Trophoblast cell (in vitro differentiated cells and primary cell): ENCODE measurements at regions not wholly inside any gene's neighbourhood (a gene's known extent, or its start where the extent isn't known, plus 50 kb on each side); places are given as distances from the start of the nearest gene placed in this dataset.

Experiments
- DNase-seq, 2 donors: peaks; one replicate each; pipeline ENCODE4 v3.0.0-alpha.2; 2016
- H2AFZ ChIP-seq: 2 replicates; pipeline ENCODE4 v1.6.1; 2013; ENCODE audit warnings: low read length, moderate library complexity, mild to moderate bottlenecking; ENCODE audit not compliant: insufficient read depth, poor library complexity
- H2AK5ac ChIP-seq: 2 replicates; pipeline ENCODE4 v1.6.1; 2013; ENCODE audit warnings: mild to moderate bottlenecking, low read length
- H2BK120ac ChIP-seq: 2 replicates; pipeline ENCODE4 v1.6.1; 2013; ENCODE audit warnings: low read length, mild to moderate bottlenecking, moderate library complexity; ENCODE audit not compliant: insufficient read depth, poor library complexity
- H2BK12ac ChIP-seq: 2 replicates; pipeline ENCODE4 v1.6.1; 2013; ENCODE audit warnings: mild to moderate bottlenecking, low read length, moderate library complexity
- H2BK5ac ChIP-seq: 2 replicates; pipeline ENCODE4 v1.6.1; 2013; ENCODE audit warnings: low read length, low read depth, moderate library complexity, mild to moderate bottlenecking; ENCODE audit not compliant: poor library complexity
- H3K14ac ChIP-seq: 2 replicates; pipeline ENCODE4 v1.6.1; 2013; ENCODE audit warnings: mild to moderate bottlenecking, low read length
- H3K18ac ChIP-seq: 2 replicates; pipeline ENCODE4 v1.6.1; 2013; ENCODE audit warnings: mild to moderate bottlenecking, low read length
- H3K23ac ChIP-seq: 2 replicates; pipeline ENCODE4 v1.6.1; 2013; ENCODE audit warnings: low read length
- H3K27ac ChIP-seq: 2 replicates; pipeline ENCODE4 v1.5.1; 2013; ENCODE audit warnings: low read depth, mild to moderate bottlenecking, inconsistent platforms, low read length, moderate library complexity
- H3K27me3 ChIP-seq: 2 replicates; pipeline ENCODE4 v1.6.1; 2013; ENCODE audit warnings: inconsistent platforms, mild to moderate bottlenecking, low read length, moderate library complexity; ENCODE audit not compliant: insufficient read depth
- H3K36me3 ChIP-seq, 2 experiments: 1 replicate in 1 of 2; 2 replicates in 1 of 2; pipeline ENCODE4 v1.6.1; 2013; ENCODE audit warnings: low read length in 2 of 2, mild to moderate bottlenecking in 2 of 2, moderate library complexity in 1 of 2; ENCODE audit not compliant: insufficient read depth in 2 of 2, control insufficient read depth in 1 of 2
- H3K4ac ChIP-seq: 2 replicates; pipeline ENCODE4 v1.6.1; 2013; ENCODE audit warnings: low read depth, mild to moderate bottlenecking, low read length, moderate library complexity
- H3K4me1 ChIP-seq, 2 experiments: 1 replicate in 1 of 2; 2 replicates in 1 of 2; pipeline ENCODE4 v1.6.1; 2013; ENCODE audit warnings: low read length in 2 of 2, mild to moderate bottlenecking in 2 of 2, moderate library complexity in 1 of 2; ENCODE audit not compliant: insufficient read depth in 2 of 2, control insufficient read depth in 1 of 2
- H3K4me2 ChIP-seq: 2 replicates; pipeline ENCODE4 v1.6.1; 2013; ENCODE audit warnings: inconsistent platforms, mild to moderate bottlenecking, low read length, moderate library complexity
- H3K4me3 ChIP-seq: 2 replicates; pipeline ENCODE4 v1.5.1; 2013; ENCODE audit warnings: mild to moderate bottlenecking, low read depth, low read length, inconsistent platforms
- H3K79me1 ChIP-seq: one replicate; pipeline ENCODE4 v1.6.1; 2013; ENCODE audit warnings: low read length
- H3K79me2 ChIP-seq: 2 replicates; pipeline ENCODE4 v1.6.1; 2013; ENCODE audit warnings: low read length, mild to moderate bottlenecking; ENCODE audit not compliant: control insufficient read depth, insufficient read depth, poor library complexity
- H3K9ac ChIP-seq: 2 replicates; pipeline ENCODE4 v1.6.1; 2013; ENCODE audit warnings: mild to moderate bottlenecking, low read length
- H3K9me3 ChIP-seq: 2 replicates; pipeline ENCODE4 v1.6.1; 2013; ENCODE audit warnings: low read depth, mild to moderate bottlenecking, control low read depth, inconsistent platforms, low read length; ENCODE audit not compliant: insufficient read depth
- H4K12ac ChIP-seq: 2 replicates; pipeline ENCODE4 v1.6.1; 2013; ENCODE audit warnings: low read depth, mild to moderate bottlenecking, low read length, moderate library complexity
- H4K8ac ChIP-seq: 2 replicates; pipeline ENCODE4 v1.6.1; 2013; ENCODE audit warnings: low read depth, mild to moderate bottlenecking, low read length, moderate library complexity
- H4K91ac ChIP-seq: one replicate; pipeline ENCODE4 v1.6.1; 2013; ENCODE audit warnings: low read depth, mild to moderate bottlenecking, low read length, moderate library complexity
- WGBS: extraction: QIAGEN DNeasy Blood & Tissue Kit; methylation state at CpG from one replicate; pipeline ENCODE4 v1.1.7; 2013; ENCODE audit warnings: missing lambda C conversion rate; ENCODE audit not compliant: insufficient read length, insufficient coverage; ENCODE audit errors: extremely low coverage; 5-methylcytosine and 5-hydroxymethylcytosine counted together

- Histone ChIP-seq H3K27ac (no peak overlapping the region), H3K36me3 (no peaks in the 10 kb centered on the region), H4K12ac (no peak overlapping the region), H2BK12ac (no peak overlapping the region), H3K79me1 (no peaks in the 10 kb centered on the region), H4K91ac (no peak overlapping the region), H2AFZ (no peak overlapping the region), H2BK120ac (no peak overlapping the region), H2BK5ac (no peak overlapping the region), H4K8ac (no peak overlapping the region), H3K4me3 (no peak overlapping the region), H2AK5ac (no peak overlapping the region), H3K14ac (no peak overlapping the region), H3K79me2 (no peaks in the 10 kb centered on the region), H3K27me3 (no peaks in the 10 kb centered on the region), H3K4me2 (no peak overlapping the region), H3K9ac (no peak overlapping the region), H3K9me3 (peaks cover 2% of the 10 kb centered on the region), H3K4ac (no peak overlapping the region), H3K18ac (no peak overlapping the region), H3K23ac (no peak overlapping the region), H3K4me1 (peaks cover 3 to 11% of the 10 kb centered on the region in 2 experiments)
- no CpG with 5 or more reads among the region's 5 CpGs for WGBS
- no peak for DNase-seq
These were observed 126.8 kb upstream of the LGALSL start for GRCh38 chr2:64327129-64327509.

- Histone ChIP-seq H3K79me1 (no peaks in the 10 kb centered on the region), H2BK120ac (no peak overlapping the region), H2AFZ (no peak overlapping the region), H3K9ac (no peak overlapping the region), H3K27ac (no peak overlapping the region), H4K12ac (no peak overlapping the region), H4K91ac (no peak overlapping the region), H3K4me2 (no peak overlapping the region), H2BK5ac (no peak overlapping the region), H3K79me2 (no peaks in the 10 kb centered on the region), H2AK5ac (no peak overlapping the region), H3K36me3 (no peaks in the 10 kb centered on the region), H3K4ac (no peak overlapping the region), H3K9me3 (peaks cover 2% of the 10 kb centered on the region), H4K8ac (no peak overlapping the region), H2BK12ac (no peak overlapping the region), H3K23ac (no peak overlapping the region), H3K18ac (no peak overlapping the region), H3K4me1 (peaks cover 3 to 11% of the 10 kb centered on the region in 2 experiments), H3K27me3 (no peaks in the 10 kb centered on the region), H3K14ac (no peak overlapping the region), H3K4me3 (no peak overlapping the region)
- peak in 1 of 2 donors; percentile 13 for DNase-seq
- no CpG with 5 or more reads among the region's 16 CpGs for WGBS
These were observed 126.2 kb upstream of the LGALSL start for GRCh38 chr2:64327510-64328414.

GRCh38 chr2:64328415-64328722 lies 125.6 kb upstream of the LGALSL start:
- Histone ChIP-seq H2AK5ac (no peak overlapping the region), H3K27me3 (no peaks in the 10 kb centered on the region), H3K79me1 (no peaks in the 10 kb centered on the region), H3K9ac (no peak overlapping the region), H3K4me1 (peaks cover 3 to 8% of the 10 kb centered on the region in 2 experiments), H3K18ac (no peak overlapping the region), H4K91ac (no peak overlapping the region), H3K9me3 (peaks cover 2% of the 10 kb centered on the region), H3K4me3 (no peak overlapping the region), H3K27ac (no peak overlapping the region), H2AFZ (no peak overlapping the region), H3K23ac (no peak overlapping the region), H3K14ac (no peak overlapping the region), H3K36me3 (no peaks in the 10 kb centered on the region), H2BK120ac (no peak overlapping the region), H3K4me2 (no peak overlapping the region), H2BK5ac (no peak overlapping the region), H4K8ac (no peak overlapping the region), H3K79me2 (no peaks in the 10 kb centered on the region), H2BK12ac (no peak overlapping the region), H3K4ac (no peak overlapping the region), H4K12ac (no peak overlapping the region)
- no peak for DNase-seq
- no CpG with 5 or more reads among the region's 8 CpGs for WGBS

GRCh38 chr2:64328756-64329155 lies 125.2 kb upstream of the LGALSL start:
- H3K36me3 ChIP-seq: no peaks in the 10 kb centered on the region
- H3K27me3 ChIP-seq: no peaks in the 10 kb centered on the region
- H3K9ac ChIP-seq: no peak overlapping the region
- H3K9me3 ChIP-seq: peaks cover 2% of the 10 kb centered on the region
- H3K79me1 ChIP-seq: no peaks in the 10 kb centered on the region
- no peak for DNase-seq
- no peak overlapping the region for H2AFZ ChIP-seq
- peaks cover 0 to 4% of the 10 kb centered on the region in 2 experiments for H3K4me1 ChIP-seq
- no peak overlapping the region for H2BK12ac ChIP-seq
- no CpG with 5 or more reads among the region's 3 CpGs for WGBS
- no peak overlapping the region for H3K18ac ChIP-seq
- no peak overlapping the region for H3K27ac ChIP-seq
- no peak overlapping the region for H3K4me2 ChIP-seq
- no peak overlapping the region for H2BK120ac ChIP-seq
- no peak overlapping the region for H4K8ac ChIP-seq
- H3K4me3 ChIP-seq: no peak overlapping the region
- H4K91ac ChIP-seq: no peak overlapping the region
- H3K23ac ChIP-seq: no peak overlapping the region
- no peak overlapping the region for H2BK5ac ChIP-seq
- H4K12ac ChIP-seq: no peak overlapping the region
- H2AK5ac ChIP-seq: no peak overlapping the region
- H3K79me2 ChIP-seq: no peaks in the 10 kb centered on the region
- H3K4ac ChIP-seq: no peak overlapping the region
- H3K14ac ChIP-seq: no peak overlapping the region
